SKM-1 treated with dmso at 0.1 percent for 144 hours (cell line): ENCODE measurements at regions not wholly inside any gene's neighbourhood (a gene's known extent, or its start where the extent isn't known, plus 50 kb on each side); places are given as distances from the start of the nearest gene placed in this dataset.

Experiments
- DNase-seq: peaks from one replicate; lab custom pipeline; 2025; ENCODE audit not compliant: unreplicated experiment; lab: John Stamatoyannopoulos, UW

DNA sequence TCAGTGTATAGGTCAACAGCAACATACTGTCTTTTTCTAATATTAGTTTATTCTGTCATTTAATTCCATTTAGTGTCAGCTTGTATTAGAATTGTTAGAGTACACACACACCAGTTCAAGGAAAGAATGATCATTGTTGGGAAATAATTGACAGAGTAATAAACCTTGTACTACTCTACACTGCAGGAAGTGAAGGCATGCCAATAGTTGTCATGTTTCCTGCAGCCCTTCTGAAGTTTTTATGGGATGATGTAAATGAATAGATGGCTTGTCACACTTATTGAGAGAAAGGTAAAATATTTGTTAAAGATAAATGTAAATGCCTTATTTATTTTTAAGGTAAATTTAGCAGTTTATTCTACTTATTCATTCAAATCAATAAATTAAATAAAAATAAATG lies 306.9 kb upstream of the KLHL1 start:
- DNase-seq, result no peak

DNA sequence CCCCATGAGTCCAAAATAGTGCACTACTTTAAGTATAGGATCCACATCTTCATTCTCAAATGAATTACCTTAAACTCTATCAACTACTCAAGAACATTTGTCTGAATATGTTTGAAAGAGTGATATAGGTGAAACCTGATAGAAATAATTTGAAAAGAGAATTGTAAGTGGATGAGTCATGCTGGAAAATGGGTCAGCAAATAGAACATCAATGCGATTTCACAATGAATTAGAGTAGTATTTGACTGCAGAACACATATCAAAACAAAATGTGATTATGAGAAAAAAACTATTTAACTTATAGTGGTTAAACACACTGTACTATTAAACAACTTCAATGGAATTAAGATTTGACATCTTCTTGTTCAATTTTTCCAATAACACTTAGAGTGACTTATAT lies 300.6 kb upstream of the KLHL1 start:
- DNase-seq, result no peak

DNA sequence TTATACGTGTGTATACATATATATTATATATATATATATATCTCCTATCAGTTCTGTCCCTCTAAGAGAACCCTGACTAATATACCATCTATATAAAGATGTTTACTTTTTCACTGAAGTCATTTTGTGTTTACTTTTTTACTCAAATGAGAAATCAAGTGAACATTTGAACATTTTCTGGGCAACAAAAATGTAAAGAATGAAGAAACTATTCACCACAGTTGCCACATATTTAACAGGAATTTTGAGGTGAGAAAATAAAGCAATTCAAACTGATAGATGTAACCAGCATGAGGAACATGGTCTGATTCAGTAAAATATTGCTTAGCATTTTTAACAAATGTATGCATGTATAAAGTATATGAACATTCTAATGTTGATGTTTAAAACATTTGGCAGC lies 299.2 kb upstream of the KLHL1 start:
- DNase-seq, result no peak

DNA sequence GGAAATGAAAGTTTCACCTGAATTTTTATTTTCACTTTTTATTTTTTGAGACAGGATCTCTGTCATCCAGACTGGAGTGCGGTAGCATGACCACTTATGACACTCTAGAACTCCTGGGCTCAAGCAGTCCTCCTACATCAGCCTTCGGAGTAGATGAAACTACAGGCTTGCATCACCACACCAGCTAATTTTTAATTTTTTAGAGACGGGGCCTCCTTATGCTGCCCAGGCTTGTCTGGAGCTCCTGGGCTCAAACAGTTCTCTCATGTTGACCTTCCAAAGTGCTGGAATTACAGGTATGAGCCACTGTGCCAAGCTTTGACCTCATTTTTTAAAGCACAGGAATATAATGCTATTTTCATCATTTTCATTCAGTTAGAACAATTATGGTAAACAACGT lies 297.0 kb upstream of the KLHL1 start:
- DNase-seq, result no peak

DNA sequence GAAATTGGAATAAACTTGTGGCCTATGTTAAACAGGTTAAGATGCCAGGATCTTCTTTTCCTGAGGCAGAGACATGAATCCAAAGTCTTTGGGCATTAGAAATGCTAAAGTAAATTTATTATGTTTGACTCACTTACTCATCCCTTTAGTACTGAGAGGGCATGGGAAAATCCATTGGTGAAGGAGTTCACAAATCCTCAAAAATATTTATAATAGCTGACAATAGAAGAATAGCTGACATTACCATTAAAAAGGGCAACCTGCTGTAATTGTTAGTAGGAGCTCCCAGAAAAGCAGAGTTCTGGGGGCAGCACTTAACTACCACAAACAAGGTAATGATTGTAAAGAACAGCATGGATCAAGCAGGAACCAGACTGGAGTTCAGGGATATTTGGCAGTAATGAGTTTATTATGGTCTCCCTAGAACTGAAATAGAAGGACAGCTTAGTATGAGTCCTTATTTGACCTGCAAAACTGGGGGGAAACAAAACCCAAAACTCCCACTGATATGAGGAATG lies 285.8 kb upstream of the KLHL1 start:
- DNase-seq, result no peak

DNA sequence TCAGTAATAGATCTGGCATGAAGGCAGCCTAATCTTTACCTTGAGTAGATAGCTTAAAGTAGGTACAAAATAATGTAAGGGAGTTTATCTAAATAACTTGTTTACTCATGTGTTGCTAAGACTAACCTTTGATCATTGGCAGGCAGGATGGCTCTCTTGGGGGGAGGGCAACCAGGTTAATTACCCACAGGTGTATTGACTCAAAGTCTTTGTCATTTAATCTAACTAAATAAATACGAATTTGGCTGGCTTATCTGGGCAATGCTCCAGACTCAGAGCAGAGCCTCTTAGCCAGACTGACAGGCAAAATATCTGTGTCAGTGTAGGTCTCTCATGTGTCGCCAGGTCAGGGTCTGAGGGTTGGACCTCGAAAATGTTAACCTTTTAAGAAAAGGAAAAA lies 283.4 kb upstream of the KLHL1 start:
- no peak for DNase-seq

DNA sequence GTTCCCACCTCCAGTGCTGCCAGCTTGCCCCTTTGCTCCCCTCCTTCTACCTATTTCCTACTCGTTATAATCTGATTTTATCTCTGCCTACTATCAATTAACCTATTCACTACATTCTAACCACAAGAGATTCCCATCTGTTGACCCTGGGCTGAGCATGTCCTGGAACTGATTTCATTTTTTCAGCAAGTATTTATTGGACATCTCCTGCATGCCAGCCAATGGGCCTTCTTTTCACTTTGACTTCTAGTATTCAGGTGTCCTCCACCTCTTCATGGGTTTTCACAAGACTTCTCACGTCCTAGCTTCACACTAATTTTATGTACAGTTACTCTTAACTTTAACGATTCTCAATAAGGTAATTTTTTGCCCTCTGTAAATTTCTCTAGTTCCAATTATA lies 282.7 kb upstream of the KLHL1 start:
- DNase-seq, result no peak

DNA sequence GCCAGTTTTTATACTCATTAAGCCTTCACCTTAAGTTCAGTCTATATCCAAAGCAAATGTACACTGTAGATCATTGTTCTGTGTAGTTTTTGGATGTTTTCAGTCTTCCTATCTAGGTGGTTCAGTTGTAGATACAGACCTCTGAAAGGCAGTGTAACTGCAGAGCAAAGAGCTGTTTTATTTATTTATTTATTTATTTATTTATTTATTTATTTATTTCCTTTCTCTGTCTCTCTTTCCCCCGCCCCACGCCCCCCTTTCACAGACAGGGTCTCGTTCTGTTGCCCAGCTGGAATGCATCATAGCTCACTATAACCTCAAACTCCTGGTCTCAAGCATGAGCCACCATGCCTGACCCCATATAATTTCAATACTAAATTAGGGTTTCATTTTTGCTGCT lies 281.8 kb upstream of the KLHL1 start:
- DNase-seq, result no peak

DNA sequence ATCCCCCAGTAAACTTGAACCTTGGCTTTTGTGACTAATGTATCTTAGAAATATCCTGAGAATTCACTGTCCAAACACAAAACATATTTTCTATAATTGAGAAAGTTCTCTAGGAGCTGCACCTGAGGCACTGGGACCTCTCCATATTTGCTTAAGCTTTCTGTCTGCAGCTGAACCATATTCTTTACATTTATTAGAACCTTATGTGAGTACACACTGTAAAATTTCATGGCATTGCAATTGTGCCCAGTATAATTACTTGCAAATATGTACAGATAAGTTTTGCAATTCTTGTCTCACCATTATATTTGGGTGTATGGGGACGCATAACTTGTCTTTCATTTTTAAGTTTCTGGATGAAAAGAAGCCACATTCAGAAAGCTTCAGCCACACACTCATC lies 280.7 kb upstream of the KLHL1 start:
- no peak for DNase-seq

DNA sequence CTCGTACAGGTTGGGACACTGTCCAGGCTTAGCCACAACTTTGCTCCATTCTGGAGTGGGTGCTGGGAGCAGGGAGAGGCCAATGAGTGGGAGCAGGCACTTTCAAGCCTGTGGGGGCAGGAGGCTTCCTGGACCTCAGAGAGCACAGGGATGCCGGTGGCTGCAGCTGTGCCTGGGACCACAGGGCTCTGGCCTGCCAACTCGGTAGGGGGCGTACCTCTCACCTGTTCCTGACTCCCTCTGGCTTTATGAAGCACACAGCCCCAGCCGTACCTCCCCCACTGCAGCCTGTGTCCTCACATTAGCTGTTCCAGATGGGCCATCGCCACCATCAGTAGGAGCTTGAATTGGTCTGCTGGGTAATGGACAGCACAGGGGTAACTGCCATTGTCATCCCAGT lies 278.7 kb upstream of the KLHL1 start:
- no peak for DNase-seq

DNA sequence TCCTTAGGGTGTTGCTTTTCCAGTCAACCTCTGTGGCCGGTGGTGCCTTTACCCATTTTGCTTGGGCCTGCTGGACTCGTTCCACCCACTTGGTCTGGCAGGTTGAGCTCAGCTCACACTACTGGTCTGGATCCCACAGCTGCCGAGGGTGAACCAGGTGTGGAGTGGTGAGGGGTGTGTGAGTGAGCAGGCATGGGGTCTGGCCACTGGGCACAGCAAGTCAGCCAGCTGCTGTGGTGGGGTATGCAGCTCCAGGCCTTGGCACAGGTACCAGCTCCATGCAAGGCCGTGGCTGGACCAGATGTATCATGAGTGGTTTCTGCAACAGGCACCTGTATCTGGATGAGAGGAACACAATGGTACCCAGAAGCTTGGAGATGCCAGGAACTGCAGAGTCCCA lies 277.6 kb upstream of the KLHL1 start:
- no peak for DNase-seq

DNA sequence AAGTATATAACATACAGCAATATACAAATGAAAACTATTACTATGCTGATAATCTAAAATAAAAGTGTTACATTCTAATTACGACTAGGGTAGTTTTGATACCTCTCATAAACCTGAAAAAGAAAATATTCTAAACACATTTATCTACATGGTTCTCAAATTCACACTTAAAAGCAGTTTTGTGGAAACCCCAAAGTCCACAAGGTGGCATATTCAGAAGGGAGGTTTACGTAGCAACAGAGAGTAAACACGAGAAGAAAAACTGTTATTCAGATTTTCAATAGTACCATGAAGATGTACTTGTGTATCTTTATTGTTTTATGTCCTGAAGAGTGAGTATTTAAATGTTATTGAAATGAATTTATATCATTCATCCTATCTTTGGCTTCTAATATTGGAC lies 275.9 kb upstream of the KLHL1 start:
- DNase-seq, result no peak

DNA sequence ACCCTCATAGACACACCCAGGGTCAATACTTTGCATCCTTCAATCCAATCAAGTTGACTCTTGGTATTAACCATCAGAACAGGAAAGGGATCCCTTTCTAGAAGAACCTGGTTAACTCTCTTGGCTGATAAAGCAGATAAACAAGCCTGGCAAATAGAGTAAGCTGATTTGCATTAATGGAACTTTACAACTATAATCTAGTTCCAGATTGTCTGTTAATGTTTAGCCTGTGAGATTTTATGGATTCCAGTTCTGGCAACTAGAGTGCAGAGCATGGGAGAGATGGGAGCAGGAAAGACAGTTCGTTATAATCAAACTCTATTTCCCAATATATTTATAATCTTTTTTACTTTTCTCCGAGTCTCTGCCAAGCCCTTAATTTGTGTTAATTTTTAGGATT lies 272.6 kb upstream of the KLHL1 start:
- DNase-seq, result no peak

DNA sequence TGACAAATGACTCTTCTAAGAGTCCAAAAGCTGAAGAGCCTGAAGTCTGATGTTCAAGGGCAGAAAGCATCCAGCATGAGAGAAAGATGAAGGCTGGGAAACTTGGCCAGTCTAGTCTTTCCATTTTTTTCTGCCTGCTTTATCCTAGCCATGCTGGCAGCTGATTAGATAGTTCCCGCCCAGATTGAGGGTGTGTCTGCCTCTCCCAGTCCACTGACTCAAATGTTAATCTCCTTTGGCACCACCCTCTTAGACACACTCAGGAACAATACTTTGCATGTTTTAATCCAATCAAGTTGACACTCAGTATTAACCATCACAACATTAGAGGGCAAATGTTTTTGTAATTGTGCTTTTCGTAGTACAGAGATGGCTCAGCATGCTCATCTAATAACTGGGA lies 267.5 kb upstream of the KLHL1 start:
- DNase-seq, result no peak

DNA sequence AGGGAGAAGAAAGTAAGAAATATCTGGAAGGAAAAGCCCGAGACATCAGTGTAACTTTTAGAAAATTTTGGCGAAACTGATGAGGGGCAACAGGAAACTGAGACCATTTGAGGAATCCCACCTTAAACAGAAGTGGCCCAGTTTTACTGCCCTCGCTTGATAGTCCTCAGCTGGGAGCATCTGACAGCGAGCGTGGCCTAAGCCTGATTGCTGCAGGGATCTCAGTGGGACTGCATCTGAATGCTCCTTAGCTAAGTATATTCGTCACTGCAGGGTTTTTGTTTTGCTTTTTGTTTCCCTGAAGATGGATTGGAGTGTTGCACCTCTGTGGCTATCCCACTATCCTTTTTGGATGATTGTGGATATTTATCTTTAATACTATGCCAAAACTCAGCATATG lies 262.7 kb upstream of the KLHL1 start:
- DNase-seq, result no peak

DNA sequence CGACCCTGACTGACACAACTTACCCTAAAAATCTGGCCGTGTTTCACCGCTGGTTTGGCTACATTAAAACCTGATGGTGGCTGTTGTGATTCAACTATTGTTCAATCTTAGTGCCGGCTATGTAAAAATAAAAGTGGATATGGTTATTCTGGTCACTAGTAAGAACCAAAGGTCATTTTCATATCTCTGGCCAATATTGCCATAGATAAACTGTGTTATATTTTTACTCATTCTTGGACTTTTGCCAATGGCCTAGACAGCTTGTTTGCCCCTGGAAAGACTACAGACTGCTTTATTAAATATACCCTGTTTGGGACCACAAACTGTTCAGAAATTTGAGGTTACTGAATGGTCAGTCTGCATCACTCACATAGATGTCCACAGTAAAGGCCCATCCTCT lies 258.5 kb upstream of the KLHL1 start:
- DNase-seq, result no peak

DNA sequence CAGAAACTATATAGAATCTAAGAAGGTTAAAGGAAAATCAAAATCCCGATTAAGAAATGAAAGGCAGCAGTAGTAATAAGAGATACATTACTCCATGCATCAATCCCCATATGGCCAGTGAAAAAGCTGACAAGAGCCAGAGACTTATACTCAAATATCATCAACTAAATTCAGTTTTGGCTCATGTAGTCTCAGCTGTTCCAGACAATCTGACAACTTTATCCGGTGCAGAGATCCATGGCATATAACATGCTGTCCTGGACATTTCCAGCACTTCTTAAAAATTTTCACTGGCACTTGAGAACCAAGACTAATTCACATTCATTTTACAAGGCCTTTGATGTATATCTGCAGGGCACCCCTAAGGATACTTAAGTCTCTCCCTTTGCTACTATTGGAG lies 255.7 kb upstream of the KLHL1 start:
- DNase-seq, result no peak

DNA sequence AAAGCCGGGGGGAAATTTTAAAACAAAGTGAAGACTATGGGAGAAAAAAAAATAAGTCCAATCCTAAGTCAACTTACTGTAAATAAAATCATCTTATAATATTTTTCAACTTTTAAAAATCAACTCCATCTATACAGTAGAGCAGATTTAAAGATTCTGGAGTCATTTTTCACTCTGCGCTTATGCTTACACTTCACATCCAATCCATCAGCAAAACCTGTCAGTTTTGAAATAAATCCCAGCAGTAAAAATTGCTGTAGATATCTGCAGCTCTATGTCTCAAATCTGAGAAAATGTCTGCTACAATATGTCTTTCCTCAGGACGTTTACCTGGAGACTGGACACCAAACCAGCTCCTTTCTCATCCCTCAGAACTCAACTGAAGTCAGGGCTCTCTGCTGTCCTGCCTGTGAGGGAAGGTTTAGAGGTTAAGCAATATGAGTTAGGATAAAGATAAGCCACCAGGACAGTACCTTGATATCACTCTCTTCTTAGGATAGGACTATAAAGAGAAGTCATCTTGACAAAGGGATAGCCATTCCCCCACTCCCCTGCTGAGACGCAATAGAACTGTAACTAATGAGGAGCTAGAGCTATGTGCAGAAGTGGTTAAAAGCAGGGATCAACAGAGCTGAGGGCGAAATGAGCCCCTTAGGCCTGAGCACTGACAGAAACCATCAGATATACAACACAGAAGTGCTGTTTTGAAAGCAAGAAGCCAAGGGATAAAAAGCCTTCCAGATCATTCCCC lies 254.7 kb upstream of the KLHL1 start:
- no peak for DNase-seq

DNA sequence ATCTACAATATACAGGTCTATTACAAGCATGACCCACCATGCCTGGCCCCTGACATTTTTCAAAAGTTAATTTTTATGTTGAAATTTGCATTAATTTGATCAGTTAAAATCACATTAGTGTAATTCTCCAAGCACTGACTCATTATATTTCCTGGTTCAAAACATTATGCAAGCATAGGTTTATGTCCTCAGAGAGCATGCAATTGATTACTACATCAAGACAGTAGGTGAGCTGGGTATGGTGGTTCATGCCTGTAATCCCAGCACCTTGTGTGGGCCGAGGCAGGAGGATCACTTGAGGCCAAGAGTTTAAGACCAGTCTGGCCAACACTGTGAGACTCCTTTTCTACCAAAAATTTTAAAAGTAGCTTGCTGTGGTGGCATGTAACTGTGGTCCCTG lies 248.8 kb upstream of the KLHL1 start:
- no peak for DNase-seq

DNA sequence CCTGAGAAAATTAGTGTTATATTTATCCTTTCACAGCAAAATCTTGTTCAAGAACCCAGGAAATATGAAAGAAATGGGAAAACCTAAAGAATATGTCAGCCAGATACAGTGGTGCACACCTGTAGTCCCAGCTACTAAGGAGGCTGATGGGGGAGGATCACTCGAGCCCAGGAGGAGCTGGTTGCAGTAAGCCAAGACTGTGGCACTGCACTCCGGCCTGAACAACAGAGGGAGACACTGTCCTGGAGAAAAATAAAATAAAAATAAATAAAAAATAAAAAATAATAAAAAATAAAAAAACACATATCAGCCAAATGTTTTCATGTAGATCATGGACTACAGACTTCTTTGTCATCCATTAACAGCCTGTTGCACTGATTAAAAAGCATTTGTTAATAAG lies 244.8 kb upstream of the KLHL1 start:
- no peak for DNase-seq

DNA sequence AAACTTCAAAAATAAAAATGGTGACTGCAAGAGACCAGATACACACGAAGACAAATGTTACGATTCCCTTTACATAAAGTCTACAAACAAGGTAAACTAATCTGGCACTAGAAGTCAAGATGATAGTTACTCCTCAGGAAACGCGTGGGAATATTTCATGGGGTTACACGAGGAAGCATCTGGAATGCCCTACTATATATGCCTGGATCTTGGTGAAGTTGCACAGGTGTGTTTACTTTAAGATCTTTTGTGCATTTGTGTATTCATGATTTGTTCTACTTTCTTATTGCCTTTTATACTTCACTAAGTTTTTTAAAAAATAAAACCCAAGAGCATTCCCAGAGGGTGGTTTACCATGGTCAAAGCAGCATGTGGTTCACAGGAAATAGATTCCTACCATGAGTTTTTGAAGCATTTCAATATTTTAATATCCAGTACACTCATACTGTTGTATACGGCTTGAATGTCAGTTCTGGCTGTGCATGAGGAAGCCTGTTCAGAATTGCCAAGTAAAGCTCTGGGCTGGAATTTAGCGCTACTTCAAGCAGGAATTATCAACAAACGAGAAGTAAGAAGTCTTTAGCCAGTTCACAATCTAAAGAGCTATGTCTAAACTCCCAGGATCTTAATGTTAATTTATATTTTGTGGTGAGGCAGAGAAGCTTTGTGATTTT lies 239.8 kb upstream of the KLHL1 start:
- no peak for DNase-seq

DNA sequence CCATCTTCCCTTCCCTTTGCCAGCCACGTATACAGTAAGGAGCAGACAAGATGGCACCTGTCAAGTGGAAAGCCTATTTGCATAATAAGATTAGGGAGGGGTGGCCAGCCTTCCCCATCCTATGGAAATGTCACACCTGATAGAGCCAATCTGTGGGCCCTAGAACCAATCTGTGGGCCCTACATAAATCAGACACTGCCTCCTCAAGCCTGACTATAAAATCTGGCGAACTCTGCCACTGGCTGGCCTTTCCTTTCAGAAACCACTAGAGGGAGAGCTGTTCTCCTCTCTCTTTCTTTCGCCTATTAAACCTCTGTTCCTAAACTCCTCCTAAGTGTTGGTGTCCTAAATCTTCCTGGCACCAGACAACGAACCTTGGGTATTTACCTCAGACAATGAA lies 231.5 kb upstream of the KLHL1 start:
- peak; percentile 6 for DNase-seq

DNA sequence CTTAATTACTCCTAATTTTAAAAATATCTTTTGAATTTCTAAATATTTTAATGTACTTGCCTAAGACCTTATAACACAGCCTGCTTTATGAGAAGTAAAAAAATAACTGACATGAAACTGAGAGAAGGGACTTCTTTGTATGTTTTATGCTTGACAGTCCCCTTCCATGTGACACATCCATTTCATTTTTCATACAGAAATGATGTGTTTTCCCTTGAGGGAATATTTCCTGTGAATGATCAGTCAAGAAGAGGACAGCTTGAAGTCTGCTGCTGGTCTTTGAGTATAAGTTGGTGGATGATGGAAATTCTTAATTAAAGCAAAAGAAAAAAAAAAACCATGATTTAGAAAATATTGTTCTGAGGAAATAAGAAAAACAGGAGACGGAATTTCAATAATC lies 230.4 kb upstream of the KLHL1 start:
- DNase-seq, result no peak
